Stimulated activated CD4-positive, alpha-beta T cell treated with anti-CD3 and anti-CD28 coated beads, Interleukin-2, amount 100 ng/mL, for 48 hours (primary cell): ENCODE measurements at regions not wholly inside any gene's neighbourhood (a gene's known extent, or its start where the extent isn't known, plus 50 kb on each side); places are given as distances from the start of the nearest gene placed in this dataset.
"Not testable (repeated sequence)": the region's sequence is repeated elsewhere in the genome, so short reads cannot be mapped to it uniquely, and the experiment has no call there.

Experiments used
- DNase-seq, 2 donors: peaks; one replicate each; pipeline ENCODE4 v3.0.0-alpha.2; 2020

- DNase-seq: no peak
Observed at GRCh38 chr6:37078814-37079213, 73.4 kb downstream of the FGD2 start.

GRCh38 chr6:37081042-37081607 is 75.7 kb downstream of the FGD2 start:
- DNase-seq: no peak

- DNase-seq: no peak
Observed at GRCh38 chr6:37082390-37083130, 77.1 kb downstream of the FGD2 start.

GRCh38 chr6:37083243-37084138 is 78.0 kb downstream of the FGD2 start:
- no peak for DNase-seq

- not testable (repeated sequence) for DNase-seq
Observed at GRCh38 chr6:37084665-37085064, 79.2 kb downstream of the FGD2 start.

GRCh38 chr6:37085198-37085597 is 79.7 kb downstream of the FGD2 start:
- no peak for DNase-seq

GRCh38 chr6:37088897-37089296 is 81.1 kb upstream of the PIM1 start:
- no peak for DNase-seq

GRCh38 chr6:37089783-37090182 is 80.2 kb upstream of the PIM1 start:
- DNase-seq: no peak

GRCh38 chr6:37091104-37091503 is 78.8 kb upstream of the PIM1 start:
- not testable (repeated sequence) for DNase-seq

- DNase-seq: not testable (repeated sequence)
Observed at GRCh38 chr6:37091586-37091985, 78.4 kb upstream of the PIM1 start.

GRCh38 chr6:37092923-37093727 is 76.8 kb upstream of the PIM1 start:
- no peak for DNase-seq

- DNase-seq: no peak
Observed at GRCh38 chr6:37093728-37094069, 76.3 kb upstream of the PIM1 start.

- DNase-seq: no peak
Observed at GRCh38 chr6:37095997-37096396, 74.0 kb upstream of the PIM1 start.

GRCh38 chr6:37097335-37097734 is 72.6 kb upstream of the PIM1 start:
- no peak for DNase-seq

- no peak for DNase-seq
Observed at GRCh38 chr6:37099442-37099841, 70.5 kb upstream of the PIM1 start.

GRCh38 chr6:37100745-37101144 is 69.2 kb upstream of the PIM1 start:
- DNase-seq: no peak

- DNase-seq: no peak
Observed at GRCh38 chr6:37101991-37102298, 68.0 kb upstream of the PIM1 start.

- peak; percentile 46 to 53 for DNase-seq
Observed at GRCh38 chr6:37102299-37103168, 67.4 kb upstream of the PIM1 start.

- peak in 1 of 2 donors; percentile 13 for DNase-seq
Observed at GRCh38 chr6:37103169-37104039, 66.5 kb upstream of the PIM1 start.

GRCh38 chr6:37104824-37105147 is 65.2 kb upstream of the PIM1 start:
- no peak for DNase-seq
